ENCODE measurements at regions not wholly inside any gene's neighbourhood (a gene's known extent, or its start where the extent isn't known, plus 50 kb on each side); places are given as distances from the start of the nearest gene placed in this dataset.

DNA sequence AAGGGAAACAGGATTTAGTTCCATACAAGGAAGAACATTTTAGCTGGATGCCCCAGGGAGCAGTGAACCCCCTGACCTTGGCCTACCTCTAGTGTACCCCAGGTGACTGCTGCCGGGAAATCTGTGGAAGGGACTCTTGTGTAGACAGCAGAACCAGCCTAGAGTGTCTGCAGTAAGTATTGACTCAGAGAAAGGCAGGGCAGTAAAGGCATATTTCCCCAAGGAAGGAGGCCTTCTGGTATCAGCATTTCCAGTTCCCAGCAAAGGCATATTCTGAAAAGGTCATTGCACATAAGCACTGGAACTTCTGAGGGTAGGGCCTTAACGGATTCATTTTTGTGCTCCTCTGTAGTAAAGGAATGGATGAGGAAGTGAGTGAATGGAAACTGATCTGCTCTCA lies 246.2 kb downstream of the FAM43A start:
- Histone ChIP-seq H3K4me3 (ENCODE audit: low read depth, low read length) (no peak overlapping the region), H3K9me3 (ENCODE audit: control insufficient read depth, insufficient read depth, low read length) (peaks cover 3% of the 10 kb centered on the region; the same call in 1 of the 2 replicates), H3K27ac (ENCODE audit: low read depth, low read length) (no peak overlapping the region), H3K27me3 (ENCODE audit: control insufficient read depth, insufficient read depth, low read length) (peaks cover 8% of the 10 kb centered on the region)
- TF ChIP-seq, protein P1, sequence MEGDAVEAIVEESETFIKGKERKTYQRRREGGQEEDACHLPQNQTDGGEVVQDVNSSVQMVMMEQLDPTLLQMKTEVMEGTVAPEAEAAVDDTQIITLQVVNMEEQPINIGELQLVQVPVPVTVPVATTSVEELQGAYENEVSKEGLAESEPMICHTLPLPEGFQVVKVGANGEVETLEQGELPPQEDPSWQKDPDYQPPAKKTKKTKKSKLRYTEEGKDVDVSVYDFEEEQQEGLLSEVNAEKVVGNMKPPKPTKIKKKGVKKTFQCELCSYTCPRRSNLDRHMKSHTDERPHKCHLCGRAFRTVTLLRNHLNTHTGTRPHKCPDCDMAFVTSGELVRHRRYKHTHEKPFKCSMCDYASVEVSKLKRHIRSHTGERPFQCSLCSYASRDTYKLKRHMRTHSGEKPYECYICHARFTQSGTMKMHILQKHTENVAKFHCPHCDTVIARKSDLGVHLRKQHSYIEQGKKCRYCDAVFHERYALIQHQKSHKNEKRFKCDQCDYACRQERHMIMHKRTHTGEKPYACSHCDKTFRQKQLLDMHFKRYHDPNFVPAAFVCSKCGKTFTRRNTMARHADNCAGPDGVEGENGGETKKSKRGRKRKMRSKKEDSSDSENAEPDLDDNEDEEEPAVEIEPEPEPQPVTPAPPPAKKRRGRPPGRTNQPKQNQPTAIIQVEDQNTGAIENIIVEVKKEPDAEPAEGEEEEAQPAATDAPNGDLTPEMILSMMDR (IDR thresholded peaks at IDR 0.05; ENCODE audit: low read depth, low read length) = no peak
- no peak for DNase-seq (ENCODE audit: low read depth, low spot score)
- POLR2A ChIA-PET = no interaction called here
- CTCF ChIA-PET = no interaction called here

DNA sequence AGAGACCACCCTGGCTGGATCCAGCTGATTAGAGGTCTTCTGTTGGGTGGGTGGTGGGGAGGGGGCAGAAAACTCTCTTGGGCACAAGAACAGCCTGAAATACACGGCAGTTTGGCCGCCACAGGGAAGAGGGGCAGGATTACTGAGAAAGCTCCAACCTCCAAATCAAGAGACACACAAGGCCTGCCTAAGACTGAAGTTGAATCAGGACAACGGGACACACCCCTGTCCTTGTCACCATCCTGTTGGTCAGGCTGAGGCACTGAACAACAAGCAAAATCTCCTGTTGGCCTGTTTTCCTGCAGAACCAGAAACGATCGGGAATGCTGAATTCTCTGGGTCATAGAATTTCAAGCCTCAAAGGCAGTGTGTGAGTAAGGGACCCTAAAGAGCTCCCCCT lies 247.8 kb downstream of the FAM43A start:
- POLR2A ChIA-PET = no interaction called here
- TF ChIP-seq, protein P1 (IDR thresholded peaks at IDR 0.05; ENCODE audit: low read depth, low read length) = no peak
- CTCF ChIA-PET = no interaction called here
- no peak overlapping the region for H3K4me3 ChIP-seq (ENCODE audit: low read depth, low read length)
- H3K27me3 ChIP-seq (ENCODE audit: control insufficient read depth, insufficient read depth, low read length) = peaks cover 8% of the 10 kb centered on the region
- H3K27ac ChIP-seq (ENCODE audit: low read depth, low read length) = no peak overlapping the region
- peaks cover 3% of the 10 kb centered on the region; the same call in 1 of the 2 replicates for H3K9me3 ChIP-seq (ENCODE audit: control insufficient read depth, insufficient read depth, low read length)
- no peak for DNase-seq (ENCODE audit: low read depth, low spot score)

DNA sequence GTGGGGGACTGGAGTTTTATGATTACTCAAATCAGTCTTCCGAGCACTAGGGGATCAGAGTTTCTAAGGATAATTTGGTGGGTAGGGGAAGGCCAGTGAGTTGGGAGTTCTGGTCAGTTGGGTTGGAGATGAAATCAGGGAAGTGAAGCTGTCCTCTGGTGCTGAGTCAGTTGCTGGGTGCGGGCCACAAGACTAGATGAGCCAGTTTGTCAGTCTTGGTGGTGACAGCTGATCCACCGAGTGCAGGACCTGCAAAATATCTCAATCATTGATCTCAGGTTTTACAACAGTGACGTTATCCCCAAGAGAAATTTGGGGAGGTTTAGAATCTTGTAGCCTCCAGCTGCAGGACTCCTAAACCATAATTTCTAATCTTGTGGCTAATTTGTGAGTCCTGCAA lies 249.4 kb downstream of the FAM43A start:
- H3K4me3 ChIP-seq (ENCODE audit: low read depth, low read length) = no peak overlapping the region
- TF ChIP-seq, protein P1 (IDR thresholded peaks at IDR 0.05; ENCODE audit: low read depth, low read length) = no peak
- ChIA-PET CTCF (interaction anchor here (0.6 kb wide), 1 partner anchor 649 kb away, joined by 3 read pairs; the partner anchor contains the start of gene APOD), POLR2A (interaction anchor here (0.6 kb wide), 1 partner anchor 62 kb away, joined by 3 read pairs; no protein-coding TSS in a partner anchor)
- DNase-seq (ENCODE audit: low read depth, low spot score) = no peak
- no peak overlapping the region for H3K27ac ChIP-seq (ENCODE audit: low read depth, low read length)
- H3K9me3 ChIP-seq (ENCODE audit: control insufficient read depth, insufficient read depth, low read length) = peaks cover 3% of the 10 kb centered on the region; the same call in 1 of the 2 replicates
- peaks cover 21% of the 10 kb centered on the region for H3K27me3 ChIP-seq (ENCODE audit: control insufficient read depth, insufficient read depth, low read length)

DNA sequence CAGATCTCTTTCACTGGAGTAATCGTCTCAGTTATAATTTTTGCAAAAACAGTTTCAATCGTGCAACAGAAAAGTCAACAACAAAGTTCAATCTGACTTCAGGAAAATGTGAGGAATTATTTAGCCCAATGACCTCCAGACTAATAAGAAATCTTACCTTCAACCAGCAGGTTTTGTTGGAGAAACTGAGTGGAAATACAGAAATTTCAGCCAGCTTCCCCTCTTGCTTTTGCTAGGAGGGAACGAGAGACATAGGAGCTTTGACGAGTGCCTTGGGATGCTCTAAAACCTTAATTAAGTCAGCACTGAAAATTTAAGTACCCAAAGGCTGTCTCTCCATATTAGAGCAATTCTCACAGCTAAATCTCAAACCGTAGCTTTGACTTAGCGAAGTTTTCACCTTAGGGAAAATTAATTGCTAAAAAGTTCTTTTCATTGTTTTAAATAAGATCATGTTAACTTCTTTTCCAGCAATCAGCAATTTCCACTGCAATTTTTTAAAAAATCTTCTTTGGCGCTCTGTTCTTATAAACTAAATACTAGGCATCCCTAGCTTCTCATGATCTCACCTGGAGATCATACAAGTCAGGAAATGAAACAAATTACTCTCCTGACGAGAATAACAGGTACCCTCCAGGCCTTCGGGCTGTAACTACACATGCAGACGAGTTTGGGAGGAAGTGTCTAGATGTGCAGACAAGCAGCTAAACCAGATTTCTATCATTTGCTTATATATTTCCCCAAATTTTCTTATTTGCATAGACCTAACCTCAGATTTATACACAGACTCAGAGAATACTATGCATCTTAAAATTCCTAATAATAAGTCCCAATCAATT lies 250.2 kb downstream of the FAM43A start:
- POLR2A ChIA-PET = no interaction called here
- Histone ChIP-seq H3K27ac (ENCODE audit: low read depth, low read length) (no peak overlapping the region), H3K27me3 (ENCODE audit: control insufficient read depth, insufficient read depth, low read length) (peaks cover 23% of the 10 kb centered on the region), H3K9me3 (ENCODE audit: control insufficient read depth, insufficient read depth, low read length) (peaks cover 3% of the 10 kb centered on the region; the same call in 1 of the 2 replicates), H3K4me3 (ENCODE audit: low read depth, low read length) (no peak overlapping the region)
- TF ChIP-seq, protein P1 (IDR thresholded peaks at IDR 0.05; ENCODE audit: low read depth, low read length) = no peak
- no peak for DNase-seq (ENCODE audit: low read depth, low spot score)
- CTCF ChIA-PET = interaction anchor here (0.6 kb wide), 1 partner anchor 648 kb away, joined by 3 read pairs; the partner anchor contains the start of gene APOD

- TF ChIP-seq, protein P1 (IDR thresholded peaks at IDR 0.05; ENCODE audit: low read depth, low read length) = no peak
- H3K4me3 ChIP-seq (ENCODE audit: low read depth, low read length) = no peak overlapping the region
- peaks cover 28% of the 10 kb centered on the region for H3K27me3 ChIP-seq (ENCODE audit: control insufficient read depth, insufficient read depth, low read length)
- POLR2A ChIA-PET = no interaction called here
- H3K9me3 ChIP-seq (ENCODE audit: control insufficient read depth, insufficient read depth, low read length) = peaks cover 3% of the 10 kb centered on the region; the same call in 1 of the 2 replicates
- CTCF ChIA-PET = no interaction called here
- H3K27ac ChIP-seq (ENCODE audit: low read depth, low read length) = no peak overlapping the region
- no peak for DNase-seq (ENCODE audit: low read depth, low spot score)
These were observed 251.0 kb downstream of the FAM43A start for GRCh38 chr3:194936659-194937058.

Data from AG04450 (cell line).